ENCODE measurements at regions not wholly inside any gene's neighbourhood (a gene's known extent, or its start where the extent isn't known, plus 50 kb on each side); places are given as distances from the start of the nearest gene placed in this dataset.

DNA sequence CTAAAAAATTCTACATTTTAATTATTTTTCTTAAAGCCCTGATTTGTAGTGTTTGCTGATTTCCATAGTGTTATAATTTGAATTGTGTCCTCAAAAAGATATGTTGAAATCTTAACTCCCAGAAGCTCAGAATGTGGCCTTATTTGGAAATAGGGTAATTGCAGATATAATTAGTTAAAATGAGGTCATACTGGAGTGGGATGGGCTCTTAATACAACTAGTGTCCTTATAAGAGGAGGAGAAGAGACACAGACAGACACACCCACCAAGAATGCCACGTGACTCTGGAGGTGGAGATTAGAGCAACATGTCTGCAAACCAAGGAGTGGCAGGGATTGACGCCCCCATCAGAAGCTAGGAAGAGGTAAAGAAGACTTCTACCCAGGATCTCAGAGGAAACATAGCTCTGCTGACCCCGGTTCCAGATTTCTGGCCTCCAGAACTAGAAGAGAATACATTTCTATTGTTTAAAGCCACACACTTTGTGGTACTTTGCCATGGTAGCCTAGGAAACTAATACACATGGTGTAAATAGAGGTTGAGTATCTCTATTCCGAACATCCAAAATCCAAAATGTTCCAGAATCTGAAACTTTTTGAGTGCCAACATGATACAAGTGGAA, 70.5 kb upstream of the IRF2 start:
- Histone ChIP-seq H3K27ac (ENCODE audit: low read depth in 1 of 2, low read length in 2 of 2) (no peak overlapping the region), H3K4me3 (ENCODE audit: low read depth in 1 of 3, low read length in 3 of 3) (no peak overlapping the region), H3K27me3 (ENCODE audit: control insufficient read depth in 4 of 4, insufficient read depth in 4 of 4, low read length in 3 of 4) (no peaks in the 10 kb centered on the region), H3K9me3 (ENCODE audit: control insufficient read depth in 4 of 4, low read length in 3 of 4) (no peaks in the 10 kb centered on the region), H3K36me3 (ENCODE audit: control insufficient read depth in 4 of 4, insufficient read depth in 3 of 4, low read depth in 1 of 4, low read length in 3 of 4) (no peaks in the 10 kb centered on the region), H3K9ac (ENCODE audit: low read depth in 1 of 2, low read length in 2 of 2) (no peak overlapping the region), H3K4me1 (ENCODE audit: control insufficient read depth in 4 of 4, insufficient read depth in 4 of 4, low read length in 3 of 4) (peaks cover 3 to 28% (median 21%) of the 10 kb centered on the region in 4 donors)
- WGBS = 88% methylated on average over 4 of the region's 4 CpGs
- TF ChIP-seq FOXA1 (IDR thresholded peaks at IDR 0.05) (no peak), NR2F2 (IDR thresholded peaks at IDR 0.05) (no peak), YY1 (IDR thresholded peaks at IDR 0.05) (no peak), SP1 (IDR thresholded peaks at IDR 0.05) (no peak)
- TF ChIP-seq, protein P1, sequence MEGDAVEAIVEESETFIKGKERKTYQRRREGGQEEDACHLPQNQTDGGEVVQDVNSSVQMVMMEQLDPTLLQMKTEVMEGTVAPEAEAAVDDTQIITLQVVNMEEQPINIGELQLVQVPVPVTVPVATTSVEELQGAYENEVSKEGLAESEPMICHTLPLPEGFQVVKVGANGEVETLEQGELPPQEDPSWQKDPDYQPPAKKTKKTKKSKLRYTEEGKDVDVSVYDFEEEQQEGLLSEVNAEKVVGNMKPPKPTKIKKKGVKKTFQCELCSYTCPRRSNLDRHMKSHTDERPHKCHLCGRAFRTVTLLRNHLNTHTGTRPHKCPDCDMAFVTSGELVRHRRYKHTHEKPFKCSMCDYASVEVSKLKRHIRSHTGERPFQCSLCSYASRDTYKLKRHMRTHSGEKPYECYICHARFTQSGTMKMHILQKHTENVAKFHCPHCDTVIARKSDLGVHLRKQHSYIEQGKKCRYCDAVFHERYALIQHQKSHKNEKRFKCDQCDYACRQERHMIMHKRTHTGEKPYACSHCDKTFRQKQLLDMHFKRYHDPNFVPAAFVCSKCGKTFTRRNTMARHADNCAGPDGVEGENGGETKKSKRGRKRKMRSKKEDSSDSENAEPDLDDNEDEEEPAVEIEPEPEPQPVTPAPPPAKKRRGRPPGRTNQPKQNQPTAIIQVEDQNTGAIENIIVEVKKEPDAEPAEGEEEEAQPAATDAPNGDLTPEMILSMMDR (IDR thresholded peaks at IDR 0.05; ENCODE audit: low read depth, low read length, missing input control) = no peak
- no peak for DNase-seq (ENCODE audit: low spot score)

DNA sequence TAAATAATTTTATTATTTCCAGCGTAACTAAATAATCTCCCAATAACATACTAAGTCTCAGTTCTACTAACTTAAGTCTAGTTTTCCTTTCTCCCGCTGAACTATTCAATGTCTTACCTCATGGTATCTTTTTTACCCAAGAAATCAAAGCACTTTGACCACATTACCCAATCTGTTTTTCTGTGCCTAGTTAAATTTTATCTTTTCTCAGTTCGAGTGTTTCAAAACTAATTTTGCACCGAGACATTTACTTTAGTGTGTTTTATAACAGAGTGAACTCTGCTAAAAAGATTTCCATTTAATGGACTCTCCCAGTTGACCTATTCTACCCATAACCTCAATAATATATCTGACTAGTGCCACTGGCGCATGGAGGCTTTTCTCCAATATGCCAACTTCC, 67.6 kb upstream of the IRF2 start:
- 40% methylated on average over 5 of the region's 5 CpGs for WGBS
- peaks cover 2 to 29% (median 10%) of the 10 kb centered on the region in 4 donors for H3K4me1 ChIP-seq (ENCODE audit: control insufficient read depth in 4 of 4, insufficient read depth in 4 of 4, low read length in 3 of 4)
- no peak overlapping the region for H3K4me3 ChIP-seq (ENCODE audit: low read depth in 1 of 3, low read length in 3 of 3)

More for the DNA sequence above, 67.6 kb upstream of the IRF2 start:
- no peak overlapping the region for H3K9ac ChIP-seq (ENCODE audit: low read depth in 1 of 2, low read length in 2 of 2)
- H3K36me3 ChIP-seq (ENCODE audit: control insufficient read depth in 4 of 4, insufficient read depth in 3 of 4, low read depth in 1 of 4, low read length in 3 of 4) = no peaks in the 10 kb centered on the region
- H3K27ac ChIP-seq (ENCODE audit: low read depth in 1 of 2, low read length in 2 of 2) = peak overlapping the region; percentile 79 to 91
- H3K27me3 ChIP-seq (ENCODE audit: control insufficient read depth in 4 of 4, insufficient read depth in 4 of 4, low read length in 3 of 4) = no peaks in the 10 kb centered on the region
- no peak for DNase-seq (ENCODE audit: low spot score)
- H3K9me3 ChIP-seq (ENCODE audit: control insufficient read depth in 4 of 4, low read length in 3 of 4) = no peaks in the 10 kb centered on the region
- TF ChIP-seq GABPA (IDR thresholded peaks at IDR 0.05 in 1 of 2, conservative IDR thresholded peaks at IDR 0.05 in 1 of 2) (no peak), RAD21 (IDR thresholded peaks at IDR 0.05) (no peak), MAX (IDR thresholded peaks at IDR 0.05) (no peak), NR2F2 (IDR thresholded peaks at IDR 0.05) (no peak), HNF4A (conservative IDR thresholded peaks at IDR 0.05) (peak; percentile 69 to 72), TAF1 (conservative IDR thresholded peaks at IDR 0.05) (no peak), ZBTB33 (IDR thresholded peaks at IDR 0.05) (no peak), FOXA1 (IDR thresholded peaks at IDR 0.05) (no peak), RXRA (IDR thresholded peaks at IDR 0.05) (peak; percentile 24 to 54), HNF4G (IDR thresholded peaks at IDR 0.05) (peak; percentile 41), JUND (IDR thresholded peaks at IDR 0.05) (peak; percentile 32 to 57), FOXA2 (IDR thresholded peaks at IDR 0.05) (no peak), SP1 (IDR thresholded peaks at IDR 0.05) (peak; percentile 47), EGR1 (IDR thresholded peaks at IDR 0.05; ENCODE audit: low read depth in 2 of 2) (no peak), YY1 (IDR thresholded peaks at IDR 0.05) (no peak)
- TF ChIP-seq, protein P1 (IDR thresholded peaks at IDR 0.05; ENCODE audit: low read depth, low read length, missing input control) = no peak
- TF ChIP-seq, protein P2, sequence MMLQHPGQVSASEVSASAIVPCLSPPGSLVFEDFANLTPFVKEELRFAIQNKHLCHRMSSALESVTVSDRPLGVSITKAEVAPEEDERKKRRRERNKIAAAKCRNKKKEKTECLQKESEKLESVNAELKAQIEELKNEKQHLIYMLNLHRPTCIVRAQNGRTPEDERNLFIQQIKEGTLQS (IDR thresholded peaks at IDR 0.05) = no peak
- TF ChIP-seq, protein P3, sequence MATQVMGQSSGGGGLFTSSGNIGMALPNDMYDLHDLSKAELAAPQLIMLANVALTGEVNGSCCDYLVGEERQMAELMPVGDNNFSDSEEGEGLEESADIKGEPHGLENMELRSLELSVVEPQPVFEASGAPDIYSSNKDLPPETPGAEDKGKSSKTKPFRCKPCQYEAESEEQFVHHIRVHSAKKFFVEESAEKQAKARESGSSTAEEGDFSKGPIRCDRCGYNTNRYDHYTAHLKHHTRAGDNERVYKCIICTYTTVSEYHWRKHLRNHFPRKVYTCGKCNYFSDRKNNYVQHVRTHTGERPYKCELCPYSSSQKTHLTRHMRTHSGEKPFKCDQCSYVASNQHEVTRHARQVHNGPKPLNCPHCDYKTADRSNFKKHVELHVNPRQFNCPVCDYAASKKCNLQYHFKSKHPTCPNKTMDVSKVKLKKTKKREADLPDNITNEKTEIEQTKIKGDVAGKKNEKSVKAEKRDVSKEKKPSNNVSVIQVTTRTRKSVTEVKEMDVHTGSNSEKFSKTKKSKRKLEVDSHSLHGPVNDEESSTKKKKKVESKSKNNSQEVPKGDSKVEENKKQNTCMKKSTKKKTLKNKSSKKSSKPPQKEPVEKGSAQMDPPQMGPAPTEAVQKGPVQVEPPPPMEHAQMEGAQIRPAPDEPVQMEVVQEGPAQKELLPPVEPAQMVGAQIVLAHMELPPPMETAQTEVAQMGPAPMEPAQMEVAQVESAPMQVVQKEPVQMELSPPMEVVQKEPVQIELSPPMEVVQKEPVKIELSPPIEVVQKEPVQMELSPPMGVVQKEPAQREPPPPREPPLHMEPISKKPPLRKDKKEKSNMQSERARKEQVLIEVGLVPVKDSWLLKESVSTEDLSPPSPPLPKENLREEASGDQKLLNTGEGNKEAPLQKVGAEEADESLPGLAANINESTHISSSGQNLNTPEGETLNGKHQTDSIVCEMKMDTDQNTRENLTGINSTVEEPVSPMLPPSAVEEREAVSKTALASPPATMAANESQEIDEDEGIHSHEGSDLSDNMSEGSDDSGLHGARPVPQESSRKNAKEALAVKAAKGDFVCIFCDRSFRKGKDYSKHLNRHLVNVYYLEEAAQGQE (IDR thresholded peaks at IDR 0.05) = no peak

Measured in liver (tissue), 8 donors.